ENCODE measurements at regions not wholly inside any gene's neighbourhood (a gene's known extent, or its start where the extent isn't known, plus 50 kb on each side); places are given as distances from the start of the nearest gene placed in this dataset.

DNA sequence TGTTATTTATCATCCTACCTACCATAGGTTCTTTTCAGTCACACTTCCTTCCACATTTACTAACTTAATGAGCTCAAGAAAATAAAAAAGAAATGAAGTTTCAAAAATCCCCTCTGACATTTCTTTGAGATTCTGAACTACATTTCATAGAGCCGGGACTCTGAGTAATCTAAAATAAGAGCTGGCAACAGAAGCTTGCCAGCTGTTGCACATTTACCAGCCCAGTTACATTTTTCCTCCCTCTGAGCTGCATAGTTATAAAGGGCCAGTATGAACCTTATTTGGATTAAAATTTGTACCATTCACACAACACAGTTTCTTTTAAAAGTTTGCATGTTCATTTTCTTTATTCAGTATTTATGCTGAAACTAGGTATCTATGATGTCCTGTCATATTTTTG is 119.5 kb upstream of the CAV2 start:
- TF ChIP-seq, protein P1, sequence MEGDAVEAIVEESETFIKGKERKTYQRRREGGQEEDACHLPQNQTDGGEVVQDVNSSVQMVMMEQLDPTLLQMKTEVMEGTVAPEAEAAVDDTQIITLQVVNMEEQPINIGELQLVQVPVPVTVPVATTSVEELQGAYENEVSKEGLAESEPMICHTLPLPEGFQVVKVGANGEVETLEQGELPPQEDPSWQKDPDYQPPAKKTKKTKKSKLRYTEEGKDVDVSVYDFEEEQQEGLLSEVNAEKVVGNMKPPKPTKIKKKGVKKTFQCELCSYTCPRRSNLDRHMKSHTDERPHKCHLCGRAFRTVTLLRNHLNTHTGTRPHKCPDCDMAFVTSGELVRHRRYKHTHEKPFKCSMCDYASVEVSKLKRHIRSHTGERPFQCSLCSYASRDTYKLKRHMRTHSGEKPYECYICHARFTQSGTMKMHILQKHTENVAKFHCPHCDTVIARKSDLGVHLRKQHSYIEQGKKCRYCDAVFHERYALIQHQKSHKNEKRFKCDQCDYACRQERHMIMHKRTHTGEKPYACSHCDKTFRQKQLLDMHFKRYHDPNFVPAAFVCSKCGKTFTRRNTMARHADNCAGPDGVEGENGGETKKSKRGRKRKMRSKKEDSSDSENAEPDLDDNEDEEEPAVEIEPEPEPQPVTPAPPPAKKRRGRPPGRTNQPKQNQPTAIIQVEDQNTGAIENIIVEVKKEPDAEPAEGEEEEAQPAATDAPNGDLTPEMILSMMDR (IDR thresholded peaks at IDR 0.05), result no peak
- TF ChIP-seq POLR2A (IDR thresholded peaks at IDR 0.05), result no peak
